Ovary (tissue), 7 donors: ENCODE measurements at regions not wholly inside any gene's neighbourhood (a gene's known extent, or its start where the extent isn't known, plus 50 kb on each side); places are given as distances from the start of the nearest gene placed in this dataset.

Source experiments
- DNase-seq, 5 donors: peaks; one replicate each; pipeline ENCODE4 v3.0.0-alpha.2; 2019 to 2020
- H3K27ac ChIP-seq, 2 donors: fragments of 200-600 bp; one replicate each; pipeline versions ENCODE4 v1.5.1 to v1.8.0; 2019 to 2022
- H3K27me3 ChIP-seq: fragments of 200-600 bp; one replicate; pipeline ENCODE4 v1.8.0; 2022
- H3K36me3 ChIP-seq: fragments of 200-600 bp; sonication (generic); one replicate; pipeline ENCODE4 v1.5.1; 2019
- H3K4me1 ChIP-seq: one replicate; pipeline ENCODE4 v1.8.1; 2013; ENCODE audit warnings: mild to moderate bottlenecking, moderate library complexity; ENCODE audit not compliant: insufficient read depth
- H3K4me3 ChIP-seq: fragments of 200-600 bp; sonication (generic); one replicate; pipeline ENCODE4 v1.5.1; 2017
- H3K9me3 ChIP-seq, 2 donors: fragments of 200-600 bp in 1 of 2; sonication (generic) in 1 of 2; one replicate each; pipeline versions ENCODE4 v1.5.1 to v1.8.1; 2013 to 2019; ENCODE audit warnings: mild to moderate bottlenecking in 1 of 2, moderate library complexity in 1 of 2
- EP300 ChIP-seq: sonication (generic); formaldehyde crosslinking; IDR thresholded peaks from one replicate; pipeline ENCODE4 v1.6.1; 2017; ENCODE audit warnings: antibody characterized with exemption
- POLR2A ChIP-seq: fragments of 450-650 bp; IDR thresholded peaks from one replicate; pipeline ENCODE4 v1.6.1; 2017; ENCODE audit warnings: antibody characterized with exemption, mild to moderate bottlenecking, moderate library complexity
- WGBS, 3 donors: extraction: QIAGEN DNeasy Blood & Tissue Kit in 1 of 3; methylation state at CpG; one replicate each; pipeline versions ENCODE4 v1.1.5 to v1.1.7; 2013 to 2017; 5-methylcytosine and 5-hydroxymethylcytosine counted together
- intact Hi-C, 4 donors: fragments of 100-400 bp; cut with DNase I; formaldehyde crosslinking; loops; one replicate each; pipeline versions ENCODE4 v1.11.0 to v1.15.1; 2022 to 2023
- TF ChIP-seq, protein P1 (sequence below), 3 donors: fragments of 450-650 bp in 2 of 3; fragments of 200-600 bp in 1 of 3; IDR thresholded peaks; one replicate each; pipeline versions ENCODE4 v1.5.1 to v1.8.0; 2016 to 2022; ENCODE audit warnings: antibody characterized with exemption in 3 of 3, mild to moderate bottlenecking in 1 of 3
- donor health status: DM: no; HTN: no; CAD: no; lungs with moderate emphysema.
- donor health status: DM: no; HTN: no; CAD: no.
- donor health status: Bipolar disorder and iron deficiency.
- donor health status: DM: no; HTN: no; CAD: no.
- donor health status: DM: yes; HTN: yes; CAD: no.

GRCh38 chr2:176804392-176804791, 408.2 kb upstream of the HNRNPA3 start:
- no peak overlapping the region for H3K4me3 ChIP-seq
- no peak overlapping the region for H3K27ac ChIP-seq
- DNase-seq, result no peak
- H3K9me3 ChIP-seq, result no peaks in the 10 kb centered on the region
- peaks cover 2% of the 10 kb centered on the region for H3K4me1 ChIP-seq
- TF ChIP-seq, protein P1, sequence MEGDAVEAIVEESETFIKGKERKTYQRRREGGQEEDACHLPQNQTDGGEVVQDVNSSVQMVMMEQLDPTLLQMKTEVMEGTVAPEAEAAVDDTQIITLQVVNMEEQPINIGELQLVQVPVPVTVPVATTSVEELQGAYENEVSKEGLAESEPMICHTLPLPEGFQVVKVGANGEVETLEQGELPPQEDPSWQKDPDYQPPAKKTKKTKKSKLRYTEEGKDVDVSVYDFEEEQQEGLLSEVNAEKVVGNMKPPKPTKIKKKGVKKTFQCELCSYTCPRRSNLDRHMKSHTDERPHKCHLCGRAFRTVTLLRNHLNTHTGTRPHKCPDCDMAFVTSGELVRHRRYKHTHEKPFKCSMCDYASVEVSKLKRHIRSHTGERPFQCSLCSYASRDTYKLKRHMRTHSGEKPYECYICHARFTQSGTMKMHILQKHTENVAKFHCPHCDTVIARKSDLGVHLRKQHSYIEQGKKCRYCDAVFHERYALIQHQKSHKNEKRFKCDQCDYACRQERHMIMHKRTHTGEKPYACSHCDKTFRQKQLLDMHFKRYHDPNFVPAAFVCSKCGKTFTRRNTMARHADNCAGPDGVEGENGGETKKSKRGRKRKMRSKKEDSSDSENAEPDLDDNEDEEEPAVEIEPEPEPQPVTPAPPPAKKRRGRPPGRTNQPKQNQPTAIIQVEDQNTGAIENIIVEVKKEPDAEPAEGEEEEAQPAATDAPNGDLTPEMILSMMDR (IDR thresholded peaks at IDR 0.05), result no peak
- TF ChIP-seq EP300 (no peak), POLR2A (no peak)
- WGBS, 3 donors, result 39 to 47% (median 39%) methylated on average over 2 of the region's 2 CpGs
- no peaks in the 10 kb centered on the region for H3K36me3 ChIP-seq
- H3K27me3 ChIP-seq, result no peaks in the 10 kb centered on the region
- intact Hi-C loops, result no loop called here

- Histone ChIP-seq H3K9me3 (no peaks in the 10 kb centered on the region), H3K36me3 (no peaks in the 10 kb centered on the region), H3K4me1 (peaks cover 2% of the 10 kb centered on the region), H3K27ac (no peak overlapping the region), H3K4me3 (no peak overlapping the region), H3K27me3 (no peaks in the 10 kb centered on the region)
- intact Hi-C loops, result no loop called here
- TF ChIP-seq, protein P1 (IDR thresholded peaks at IDR 0.05), result no peak
- TF ChIP-seq EP300, result no peak
- TF ChIP-seq POLR2A, result no peak
- no peak for DNase-seq
These were observed 407.2 kb upstream of the HNRNPA3 start for GRCh38 chr2:176805345-176805744.

GRCh38 chr2:176812246-176812775, 400.3 kb upstream of the HNRNPA3 start:
- 18 to 39% (median 25%) methylated on average over 5 of the region's 5 CpGs for WGBS, 3 donors
- intact Hi-C loops, result loop anchor here in 1 of 4 donors (10.0 kb wide), 3 partner anchors 158 to 688 kb away; partner anchors contain the start of genes HOXD8 and HOXD9
- H3K27me3 ChIP-seq, result no peaks in the 10 kb centered on the region
- H3K4me3 ChIP-seq, result no peak overlapping the region
- no peak overlapping the region for H3K27ac ChIP-seq
- no peaks in the 10 kb centered on the region for H3K9me3 ChIP-seq
- no peak for DNase-seq
- no peaks in the 10 kb centered on the region for H3K36me3 ChIP-seq
- TF ChIP-seq, protein P1 (IDR thresholded peaks at IDR 0.05), result no peak
- no peak for TF ChIP-seq POLR2A
- TF ChIP-seq EP300, result no peak
- H3K4me1 ChIP-seq, result peaks cover 11% of the 10 kb centered on the region

- H3K9me3 ChIP-seq, result no peaks in the 10 kb centered on the region
- no peaks in the 10 kb centered on the region for H3K36me3 ChIP-seq
- intact Hi-C loops, result loop anchor here in 1 of 4 donors (10.0 kb wide), 3 partner anchors 158 to 688 kb away; partner anchors contain the start of genes HOXD8 and HOXD9
- H3K27me3 ChIP-seq, result no peaks in the 10 kb centered on the region
- WGBS, 3 donors, result 86 to 92% (median 89%) methylated on average over 4 of the region's 4 CpGs
- TF ChIP-seq, protein P1 (IDR thresholded peaks at IDR 0.05), result no peak
- TF ChIP-seq EP300, result no peak
- no peak for TF ChIP-seq POLR2A
- DNase-seq, result no peak
- H3K4me3 ChIP-seq, result no peak overlapping the region
- no peak overlapping the region for H3K27ac ChIP-seq
- H3K4me1 ChIP-seq, result peaks cover 9% of the 10 kb centered on the region
These were observed 399.4 kb upstream of the HNRNPA3 start for GRCh38 chr2:176813156-176813555.
